SK-N-MC (cell line): ENCODE measurements at regions not wholly inside any gene's neighbourhood (a gene's known extent, or its start where the extent isn't known, plus 50 kb on each side); places are given as distances from the start of the nearest gene placed in this dataset.
"Not testable (repeated sequence)": the region's sequence is repeated elsewhere in the genome, so short reads cannot be mapped to it uniquely, and the experiment has no call there.

Experiments
- DNase-seq: peaks from one replicate; pipeline ENCODE4 v3.0.0-alpha.2; 2011; ENCODE audit warnings: low read depth, low spot score
- H3K27ac ChIP-seq: fragments of 200-600 bp; sonication (generic); 2 replicates; pipeline ENCODE4 v1.5.1; 2016; ENCODE audit warnings: mixed run types
- H3K36me3 ChIP-seq: fragments of 200-600 bp; sonication (generic); 2 replicates; pipeline ENCODE4 v1.6.1; 2017; ENCODE audit warnings: antibody characterized with exemption, low read length, mixed read lengths; ENCODE audit not compliant: insufficient read depth
- H3K4me3 ChIP-seq: fragments of 200-600 bp; sonication (generic); 2 replicates; pipeline ENCODE4 v1.5.1; 2016
- H3K9ac ChIP-seq: fragments of 200-600 bp; sonication (generic); 2 replicates; pipeline ENCODE4 v1.8.0; 2017; ENCODE audit warnings: mixed run types, mixed read lengths; ENCODE audit not compliant: insufficient read length
- H3K9me3 ChIP-seq: fragments of 200-600 bp; sonication (generic); 2 replicates; pipeline ENCODE4 v1.6.1; 2017; ENCODE audit warnings: low read depth, mild to moderate bottlenecking, antibody characterized with exemption, low read length, moderate library complexity, mixed read lengths
- EZH2 ChIP-seq: fragments of 200-600 bp; sonication (generic); IDR thresholded peaks from one replicate; pipeline ENCODE4 v1.6.1; 2017; ENCODE audit warnings: antibody characterized with exemption
- FOXP2 ChIP-seq: optimal IDR thresholded peaks from 2 replicates; pipeline ENCODE3; 2011; ENCODE audit warnings: mild to moderate bottlenecking, moderate library complexity; ENCODE audit not compliant: insufficient read depth; ENCODE audit errors: extremely low read length, control extremely low read depth
- POLR2AphosphoS5 ChIP-seq: IDR thresholded peaks from 2 replicates; pipeline ENCODE4 v1.6.1; 2012; ENCODE audit warnings: mild to moderate bottlenecking, low read depth, low read length, borderline replicate concordance

DNA sequence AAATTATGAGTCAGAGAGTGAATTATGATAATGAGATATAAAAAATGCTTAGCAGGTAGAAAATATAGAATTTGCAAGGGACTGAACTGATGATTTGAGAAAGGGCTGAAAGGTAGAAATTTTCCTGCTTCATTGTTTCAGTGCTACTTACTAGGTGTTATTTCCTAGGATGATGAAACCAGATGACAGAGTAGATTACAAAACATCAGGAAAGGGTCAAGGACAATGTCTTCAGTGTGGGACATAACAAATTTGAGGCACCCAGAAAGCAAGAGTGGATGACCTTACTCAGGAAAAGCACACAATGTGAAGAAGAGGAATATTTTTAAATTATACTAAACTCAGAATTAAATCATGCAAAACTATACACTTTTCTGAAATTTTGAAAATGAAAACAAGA is 102.1 kb downstream of the SHCBP1 start:
- Histone ChIP-seq H3K4me3 (no peak overlapping the region), H3K9ac (no peak overlapping the region), H3K36me3 (no peaks in the 10 kb centered on the region), H3K27ac (no peak overlapping the region), H3K9me3 (no peaks in the 10 kb centered on the region)
- DNase-seq = no peak
- TF ChIP-seq EZH2 (no peak), FOXP2 (no peak), POLR2AphosphoS5 (no peak)

- DNase-seq = no peak
- TF ChIP-seq POLR2AphosphoS5 (no peak), EZH2 (no peak), FOXP2 (no peak)
- Histone ChIP-seq H3K9ac (no peak overlapping the region), H3K36me3 (no peaks in the 10 kb centered on the region), H3K27ac (no peak overlapping the region), H3K4me3 (no peak overlapping the region), H3K9me3 (no peaks in the 10 kb centered on the region)
Measured at GRCh38 chr16:46496701-46497100, 124.5 kb downstream of the SHCBP1 start.

DNA sequence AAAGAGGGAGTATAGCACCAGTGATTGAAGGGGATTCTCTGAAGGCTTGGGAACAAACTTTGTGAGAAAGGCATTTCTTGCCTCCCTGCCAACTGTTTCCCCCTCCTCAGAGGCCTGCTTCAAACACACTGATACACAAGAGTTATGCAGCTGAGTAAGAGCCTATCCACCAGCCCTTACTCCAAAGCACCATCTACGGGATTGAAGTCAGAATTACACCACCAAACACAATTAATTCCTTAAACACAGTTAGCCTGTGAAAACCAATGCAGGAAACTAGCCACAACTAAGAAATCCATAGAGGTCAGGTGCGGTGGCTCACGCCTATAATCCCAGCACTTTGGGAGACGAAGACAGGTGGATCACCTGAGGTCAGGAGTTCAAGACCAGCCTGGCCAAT is 138.3 kb downstream of the SHCBP1 start:
- TF ChIP-seq FOXP2 (no peak), POLR2AphosphoS5 (no peak), EZH2 (no peak)
- no peaks in the 10 kb centered on the region for H3K9me3 ChIP-seq
- H3K36me3 ChIP-seq = no peaks in the 10 kb centered on the region
- no peak overlapping the region for H3K9ac ChIP-seq
- DNase-seq = no peak
- H3K4me3 ChIP-seq = no peak overlapping the region
- H3K27ac ChIP-seq = no peak overlapping the region

- TF ChIP-seq FOXP2 = no peak
- no peak for TF ChIP-seq EZH2
- no peak for TF ChIP-seq POLR2AphosphoS5
- Histone ChIP-seq H3K9me3 (no peaks in the 10 kb centered on the region), H3K27ac (no peak overlapping the region)
Measured at GRCh38 chr16:46466239-46466638, 154.9 kb downstream of the SHCBP1 start.

GRCh38 chr16:46454801-46455200 is 166.4 kb downstream of the SHCBP1 start:
- not testable (repeated sequence) for DNase-seq

More at GRCh38 chr16:46466239-46466638, 154.9 kb downstream of the SHCBP1 start:
- H3K4me3 ChIP-seq = no peak overlapping the region
- H3K36me3 ChIP-seq = no peaks in the 10 kb centered on the region
- no peak for DNase-seq
- H3K9ac ChIP-seq = no peak overlapping the region

GRCh38 chr16:46428108-46429061 is 192.8 kb downstream of the SHCBP1 start:
- Histone ChIP-seq H3K9ac (no peak overlapping the region), H3K9me3 (no peaks in the 10 kb centered on the region), H3K4me3 (no peak overlapping the region), H3K27ac (no peak overlapping the region), H3K36me3 (no peaks in the 10 kb centered on the region)
- no peak for DNase-seq
- TF ChIP-seq EZH2 = no peak
- no peak for TF ChIP-seq FOXP2
- no peak for TF ChIP-seq POLR2AphosphoS5

More at GRCh38 chr16:46454801-46455200, 166.4 kb downstream of the SHCBP1 start:
- not testable (repeated sequence) for H3K36me3 ChIP-seq, H3K9me3 ChIP-seq, H3K27ac ChIP-seq, H3K9ac ChIP-seq, H3K4me3 ChIP-seq

GRCh38 chr16:46427340-46428107 is 193.7 kb downstream of the SHCBP1 start:
- Histone ChIP-seq H3K36me3 (no peaks in the 10 kb centered on the region), H3K9me3 (no peaks in the 10 kb centered on the region), H3K9ac (no peak overlapping the region), H3K4me3 (no peak overlapping the region), H3K27ac (no peak overlapping the region)
- no peak for DNase-seq
- TF ChIP-seq EZH2 (no peak), FOXP2 (no peak), POLR2AphosphoS5 (no peak)

- Histone ChIP-seq H3K27ac (no peak overlapping the region), H3K36me3 (no peaks in the 10 kb centered on the region), H3K9me3 (no peaks in the 10 kb centered on the region), H3K4me3 (no peak overlapping the region), H3K9ac (no peak overlapping the region)
- DNase-seq = no peak
- TF ChIP-seq EZH2 (no peak), FOXP2 (no peak), POLR2AphosphoS5 (no peak)
Measured at GRCh38 chr16:46426336-46426735, 194.8 kb downstream of the SHCBP1 start.
